Dedifferentiated amniotic fluid mesenchymal stem cell (primary cell): ENCODE measurements at regions not wholly inside any gene's neighbourhood (a gene's known extent, or its start where the extent isn't known, plus 50 kb on each side); places are given as distances from the start of the nearest gene placed in this dataset.
A peak's percentile ranks its signal among the peaks of the same experiment; 100 is the strongest.
"Not testable (repeated sequence)": the region's sequence is repeated elsewhere in the genome, so short reads cannot be mapped to it uniquely, and the experiment has no call there.

ENCODE experiments used
- DNase-seq: peaks from one replicate; pipeline ENCODE4 v3.0.0-alpha.2; 2016; ENCODE audit errors: extremely low spot score

DNA sequence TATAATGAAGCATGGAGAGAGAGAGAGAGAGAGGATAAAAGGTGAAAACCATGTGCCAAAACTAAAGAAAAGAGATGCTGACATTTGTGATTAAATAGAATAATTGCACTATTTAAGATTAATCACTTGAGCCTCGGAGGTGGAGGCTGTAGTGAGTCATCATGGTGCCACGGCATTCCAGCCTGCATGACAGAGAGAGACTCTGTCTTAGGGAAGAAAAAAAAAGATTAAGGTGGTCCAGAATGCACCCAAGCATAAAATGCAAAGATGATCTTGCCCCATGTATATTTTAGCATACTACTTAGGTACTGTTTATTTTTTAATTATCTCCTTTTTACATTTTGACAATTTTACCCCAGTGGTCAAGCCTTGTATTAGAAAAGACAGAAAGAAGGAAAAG is 742.5 kb downstream of the SPATA31A1 start:
- DNase-seq: not testable (repeated sequence)

DNA sequence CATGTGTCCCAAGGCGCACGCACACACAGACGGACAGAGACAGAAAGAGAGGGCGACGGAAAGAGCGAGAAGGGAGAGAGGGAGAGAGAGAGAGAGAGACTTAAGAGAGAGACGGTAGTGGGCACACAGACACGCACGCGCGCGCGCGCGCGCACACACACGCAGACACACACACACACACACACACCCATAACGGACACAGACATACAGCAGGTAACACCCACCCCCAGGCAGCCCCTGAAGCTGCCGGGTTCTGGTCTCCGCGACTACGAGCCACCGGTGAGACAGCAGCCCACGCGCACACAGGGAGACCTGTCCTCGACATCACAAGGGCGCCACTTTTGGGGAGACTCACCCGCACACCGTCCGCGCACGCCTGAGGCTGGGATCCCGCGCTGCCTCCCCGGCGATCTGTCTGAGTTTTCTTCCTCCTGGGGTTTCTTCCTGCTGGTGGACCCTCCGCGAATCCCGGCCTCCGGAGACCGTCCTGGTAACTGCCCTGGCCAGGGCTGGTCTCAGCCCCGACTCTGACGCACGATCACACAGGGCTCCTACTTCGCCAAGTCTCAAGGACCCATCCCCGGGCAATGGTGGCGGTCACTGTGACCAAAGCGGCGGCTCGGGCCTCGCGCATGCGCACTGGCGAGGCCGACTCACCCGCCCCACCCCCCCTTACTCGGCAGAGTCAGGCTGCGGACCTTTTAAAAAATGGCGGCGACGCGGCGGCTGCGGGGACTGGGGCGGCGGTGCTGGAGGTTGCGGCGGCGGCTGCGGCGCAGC is 750.7 kb downstream of the SPATA31A1 start:
- DNase-seq: not testable (repeated sequence)

DNA sequence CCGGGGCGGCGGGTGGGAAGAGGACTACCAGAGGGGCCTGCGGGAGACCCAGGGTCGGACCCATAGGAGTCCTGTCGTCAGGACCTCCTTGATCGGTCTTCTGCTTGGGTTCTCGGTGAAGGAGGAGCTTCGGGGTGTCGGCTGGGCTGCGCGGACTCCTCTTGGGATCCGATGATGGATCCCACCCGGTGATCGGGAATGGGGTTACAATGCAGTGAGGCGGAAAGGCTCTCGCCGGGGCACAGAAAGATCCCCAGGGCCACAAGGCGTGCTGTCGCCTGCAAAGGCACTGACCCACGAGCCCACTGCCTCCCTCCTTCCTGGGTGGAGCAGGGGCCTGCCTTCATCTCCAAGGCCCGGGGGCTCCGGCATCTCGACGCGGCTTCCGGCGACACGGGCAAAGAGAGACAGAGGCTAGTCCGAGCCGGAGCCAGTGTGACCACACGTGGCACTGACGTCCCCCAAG is 751.3 kb downstream of the SPATA31A1 start:
- not testable (repeated sequence) for DNase-seq

DNA sequence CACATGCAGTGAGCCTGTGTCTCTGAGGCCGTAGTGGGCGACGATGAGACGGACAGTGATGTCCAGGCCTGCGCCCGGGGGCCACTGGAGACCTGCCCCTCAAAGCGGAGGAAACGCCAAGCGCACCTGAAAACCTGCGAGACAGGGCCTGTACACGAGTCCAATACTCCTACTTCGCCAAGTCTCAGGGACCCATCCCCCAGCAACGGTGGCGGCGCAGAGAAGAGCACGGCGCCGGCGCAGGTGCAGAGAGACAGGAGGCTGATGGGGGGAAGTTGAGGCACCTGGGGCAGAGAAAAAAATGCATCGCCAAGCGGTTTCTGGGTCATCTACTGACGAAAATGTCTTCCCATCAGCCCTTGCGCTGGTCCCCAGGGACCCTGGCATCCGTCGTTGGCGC is 751.8 kb downstream of the SPATA31A1 start:
- not testable (repeated sequence) for DNase-seq

DNA sequence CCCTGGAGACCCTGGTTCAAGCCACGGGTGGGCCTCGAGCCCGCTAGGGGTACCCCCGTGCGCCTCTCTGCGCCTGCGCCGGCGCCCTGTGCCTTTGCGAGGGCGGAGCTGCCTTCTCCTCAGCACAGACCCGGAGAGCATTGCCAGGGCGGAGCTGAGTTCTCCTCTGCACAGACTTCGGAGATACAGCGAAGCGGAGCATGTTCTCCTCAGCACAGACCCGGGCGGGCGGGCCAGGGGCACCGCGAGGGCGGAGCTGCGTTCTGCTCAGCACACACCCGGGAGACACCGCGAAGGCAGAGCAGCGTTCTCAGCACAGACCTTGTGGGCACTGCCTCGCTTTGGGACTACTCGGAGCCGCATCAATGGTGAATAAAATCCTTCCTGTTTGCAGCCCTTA is 753.0 kb downstream of the SPATA31A1 start:
- not testable (repeated sequence) for DNase-seq

DNA sequence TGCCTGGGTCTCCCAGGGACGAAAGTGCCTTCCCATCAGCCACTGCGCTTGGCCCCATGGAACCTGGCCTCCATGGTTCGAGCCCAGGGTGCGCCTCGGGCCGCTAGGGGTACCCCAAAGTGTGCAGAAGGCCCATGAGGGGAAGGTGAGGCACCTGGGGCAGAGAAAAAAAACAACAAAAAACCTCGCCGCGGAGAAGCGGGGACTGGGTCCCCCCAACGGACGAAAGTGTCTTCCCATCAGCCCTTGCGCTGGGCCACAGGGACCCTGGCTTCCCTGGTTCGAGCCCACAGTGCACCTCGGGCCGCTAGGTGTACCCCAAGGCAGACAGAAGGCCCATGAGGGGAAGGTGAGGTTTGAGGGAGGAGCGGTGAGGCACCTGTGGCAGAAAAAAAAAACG is 755.3 kb downstream of the SPATA31A1 start:
- not testable (repeated sequence) for DNase-seq

DNA sequence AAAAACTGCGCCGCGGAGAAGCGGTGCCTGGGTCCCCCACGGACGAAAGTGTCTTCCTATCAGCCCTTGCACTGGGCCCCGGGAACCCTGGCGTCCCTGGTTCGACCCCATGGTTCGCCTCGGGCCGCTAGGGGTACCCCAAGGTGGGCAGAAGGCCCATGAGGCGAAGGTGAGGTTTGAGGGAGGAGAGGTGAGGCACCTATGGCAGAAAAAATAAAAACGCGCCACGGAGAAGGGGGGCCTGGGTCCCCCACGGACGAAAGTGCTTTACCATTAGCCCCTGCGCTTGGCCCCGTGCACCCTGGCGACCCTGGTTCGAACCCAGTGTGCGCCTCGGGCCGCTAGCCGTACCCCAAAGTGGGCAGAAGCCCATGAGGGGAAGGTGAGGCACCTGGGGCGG is 756.1 kb downstream of the SPATA31A1 start:
- not testable (repeated sequence) for DNase-seq

DNA sequence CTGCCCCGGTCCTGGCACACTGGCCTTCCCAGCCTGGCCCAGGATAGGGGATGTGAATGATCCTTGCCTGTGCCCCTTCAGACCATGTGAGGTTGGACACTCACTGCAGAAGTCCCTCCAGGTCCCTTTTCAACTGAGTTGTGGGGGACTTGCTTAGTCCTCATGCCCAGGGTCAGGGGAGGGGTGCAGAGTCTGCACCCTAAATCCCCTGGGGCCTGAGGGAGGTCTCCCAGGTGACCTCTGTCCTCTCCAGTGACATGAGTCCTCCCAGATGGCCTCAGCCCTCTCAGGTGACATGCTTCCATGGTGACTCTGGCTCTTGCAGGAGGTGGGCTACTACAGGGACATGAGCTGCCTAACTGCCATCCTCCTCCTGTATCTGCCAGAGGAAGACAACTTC is 775.1 kb downstream of the SPATA31A1 start:
- DNase-seq: not testable (repeated sequence)

DNA sequence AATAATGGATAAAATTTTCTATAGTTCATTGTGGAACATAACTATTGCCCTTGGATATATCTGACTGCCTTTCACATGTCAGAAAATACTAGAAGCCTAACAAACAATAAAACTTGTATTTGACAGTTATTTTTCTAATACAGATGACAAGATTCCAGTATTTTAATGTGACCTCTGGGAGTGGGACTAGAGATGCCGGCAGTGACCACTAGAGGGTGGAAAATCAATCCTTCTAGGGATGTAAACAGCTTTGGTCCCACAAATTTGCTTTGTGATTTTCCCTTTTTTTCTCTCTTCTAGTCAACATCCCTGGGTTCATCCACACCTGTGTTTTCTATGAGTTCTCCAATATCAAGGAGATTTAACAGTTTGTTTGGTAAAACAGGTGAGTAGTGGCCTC is 813.7 kb downstream of the SPATA31A1 start:
- not testable (repeated sequence) for DNase-seq

DNA sequence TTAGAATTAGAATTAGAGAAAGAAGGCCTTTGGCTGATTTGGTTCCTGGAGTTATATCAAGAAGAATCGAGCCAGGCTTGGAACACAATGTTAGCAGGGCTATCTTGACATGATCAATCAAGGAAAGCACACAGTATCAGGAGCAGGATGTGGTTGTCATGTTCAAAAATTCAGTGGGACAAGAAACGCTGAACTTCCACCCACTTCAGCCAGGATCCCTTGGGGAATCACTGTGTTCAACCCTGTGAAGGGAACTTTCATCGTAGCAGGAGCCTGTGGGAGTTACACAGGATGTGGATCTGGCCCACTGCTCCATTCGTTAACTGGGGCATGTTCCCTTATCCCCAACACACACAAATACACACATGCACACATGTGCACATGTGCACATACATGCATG is 817.8 kb downstream of the SPATA31A1 start:
- DNase-seq: not testable (repeated sequence)

DNA sequence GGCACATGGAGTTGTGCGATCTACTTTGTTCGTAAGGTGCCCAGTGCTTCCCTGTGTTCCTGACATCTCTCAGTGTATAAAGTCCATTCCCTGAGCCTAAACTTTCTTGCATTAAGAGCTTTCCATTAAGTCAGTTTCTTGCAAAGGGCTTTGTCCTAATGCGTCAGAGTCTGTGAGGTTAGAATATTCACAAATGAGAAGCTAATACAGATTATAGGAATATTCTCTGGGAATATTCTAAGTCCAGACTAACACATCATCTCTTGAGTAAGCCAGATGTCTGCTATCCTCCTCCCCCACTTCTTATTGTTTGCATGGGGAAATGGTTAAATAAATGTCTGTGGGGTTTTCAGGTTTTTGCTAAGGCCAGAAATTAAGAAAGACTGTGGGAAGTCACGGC is 818.6 kb downstream of the SPATA31A1 start:
- DNase-seq: not testable (repeated sequence)

DNA sequence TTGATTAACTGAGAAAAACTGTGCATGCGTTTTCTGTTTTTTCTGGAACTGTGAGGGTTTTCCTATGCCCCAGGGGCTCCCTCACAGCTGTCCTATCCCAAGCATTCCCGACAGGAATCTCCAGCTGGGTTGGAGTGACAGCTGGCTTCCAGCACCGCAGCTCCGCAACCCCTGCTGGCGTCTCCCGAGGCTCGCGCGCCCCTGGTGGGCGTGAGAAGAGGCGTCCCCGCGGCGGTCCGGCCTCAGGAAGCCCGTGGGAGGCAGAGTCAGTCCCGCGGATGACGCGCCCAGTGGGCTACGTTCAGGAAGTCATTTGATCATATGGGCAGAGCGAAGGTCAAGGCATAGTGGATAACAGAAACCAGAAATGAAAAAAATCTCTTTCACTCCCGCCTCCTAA is 821.9 kb downstream of the SPATA31A1 start:
- peak; percentile 14 for DNase-seq

DNA sequence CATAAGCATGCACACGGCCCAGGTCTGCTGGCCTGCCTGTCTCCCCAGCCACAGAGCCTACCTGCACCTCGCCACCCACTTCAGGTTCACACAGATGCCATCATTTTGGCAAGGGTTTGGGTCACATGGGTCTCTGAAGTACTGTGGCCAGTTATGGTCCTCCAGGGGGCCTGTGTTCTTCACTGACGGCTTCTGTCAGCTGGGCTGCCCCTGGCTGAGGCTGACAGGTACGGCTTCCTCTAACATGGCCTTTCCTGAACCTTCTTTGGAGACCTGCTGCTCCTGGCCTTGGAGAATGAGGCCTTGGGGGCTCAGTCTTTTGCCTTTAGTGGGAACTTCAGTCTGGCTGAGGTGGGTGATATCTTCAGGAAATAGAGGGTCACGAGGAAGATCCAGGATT is 835.9 kb downstream of the SPATA31A1 start:
- not testable (repeated sequence) for DNase-seq

DNA sequence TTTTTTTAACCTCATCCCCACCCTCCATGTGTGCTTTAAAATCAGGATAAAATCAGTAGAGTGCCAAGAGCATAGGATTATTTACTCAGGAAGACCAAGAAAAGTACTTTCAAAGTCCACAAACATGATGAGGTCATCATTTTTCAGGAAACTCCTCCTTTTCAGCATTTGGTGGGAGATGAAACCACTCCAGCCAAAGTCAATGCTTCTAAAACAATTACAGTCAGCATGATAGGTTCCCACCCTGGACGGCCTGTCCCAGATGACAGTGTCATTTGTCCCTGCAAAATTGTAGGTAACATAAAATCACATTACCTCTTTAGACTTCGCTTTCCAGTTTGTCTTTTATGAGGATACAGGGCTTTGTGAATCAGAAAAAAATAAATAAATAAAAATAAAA is 836.7 kb downstream of the SPATA31A1 start:
- DNase-seq: not testable (repeated sequence)

DNA sequence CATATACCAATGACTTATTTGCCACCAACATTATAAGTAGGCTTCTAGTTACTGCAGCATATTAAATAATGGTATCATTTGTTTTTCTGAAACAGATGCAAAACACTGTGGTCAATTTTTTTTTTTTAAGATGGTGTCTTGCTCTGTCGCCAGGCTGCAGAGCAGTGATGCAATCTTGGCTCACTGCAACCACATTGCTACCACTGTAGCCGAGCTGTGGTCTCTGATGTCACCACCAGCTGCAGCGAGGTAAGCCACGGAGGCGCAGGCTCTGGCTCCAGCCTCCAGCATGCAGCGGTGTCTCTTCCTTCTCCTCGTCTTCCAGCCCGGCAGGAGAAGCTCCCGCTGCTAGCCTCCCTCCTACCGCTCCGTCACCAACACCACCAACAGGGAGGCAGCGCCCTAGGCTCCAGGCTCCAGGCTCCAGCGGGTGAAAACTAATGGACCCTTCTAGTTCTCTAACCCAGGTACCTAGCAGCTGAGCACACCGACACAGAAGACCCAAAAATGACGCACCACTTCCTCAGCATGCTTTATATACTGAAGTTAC is 840.8 kb downstream of the SPATA31A1 start:
- DNase-seq: not testable (repeated sequence)

DNA sequence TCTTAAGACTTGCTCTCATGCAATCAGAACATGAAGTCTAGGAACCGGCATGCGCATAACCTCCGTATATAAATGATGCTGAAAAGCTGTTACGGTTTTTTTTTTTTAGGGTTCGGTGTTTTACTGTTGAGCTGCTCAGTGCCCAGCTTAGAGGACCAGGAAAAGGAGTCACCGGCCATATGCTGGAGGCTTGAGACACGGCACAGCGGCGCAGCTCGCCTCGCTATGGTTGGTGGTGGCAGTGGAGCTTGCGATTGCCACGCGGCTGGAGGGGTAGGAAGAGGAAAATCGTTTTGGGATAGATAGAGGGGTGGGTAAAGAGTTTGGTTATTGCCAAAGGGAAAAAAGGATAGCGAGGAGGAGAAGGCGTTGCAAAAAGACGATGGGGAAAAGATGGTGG is 841.3 kb downstream of the SPATA31A1 start:
- DNase-seq: not testable (repeated sequence)

DNA sequence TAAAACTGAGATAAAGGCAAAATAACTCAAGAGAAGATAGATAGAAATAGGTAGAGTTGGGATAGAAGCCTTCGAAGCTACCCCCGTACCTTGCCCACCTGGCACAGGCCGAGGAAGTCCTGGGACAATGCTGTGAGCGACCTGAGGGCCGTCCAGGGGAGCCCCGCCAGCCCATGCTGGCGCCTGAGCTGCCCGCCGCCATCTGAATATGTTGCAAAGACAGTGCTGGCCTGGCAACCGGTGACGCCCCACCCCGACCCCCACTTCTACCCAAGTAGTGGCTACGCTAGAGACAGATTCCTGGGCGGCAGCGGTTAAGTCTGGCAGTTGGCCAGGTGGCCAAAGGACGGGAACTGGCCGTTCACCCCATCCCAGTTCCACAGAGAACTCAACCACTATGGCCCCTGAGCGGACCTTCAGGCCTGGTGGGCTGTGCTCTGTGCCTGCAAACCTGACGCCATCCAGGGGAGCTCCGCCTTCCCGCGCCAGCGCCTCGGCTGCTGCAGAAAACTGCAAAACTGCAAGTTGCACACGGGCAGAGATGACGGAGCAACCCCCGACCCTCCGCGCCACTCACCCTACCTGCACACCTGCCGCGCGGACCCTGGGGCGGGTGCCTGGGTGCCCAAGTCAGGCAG is 866.2 kb downstream of the SPATA31A1 start:
- not testable (repeated sequence) for DNase-seq

DNA sequence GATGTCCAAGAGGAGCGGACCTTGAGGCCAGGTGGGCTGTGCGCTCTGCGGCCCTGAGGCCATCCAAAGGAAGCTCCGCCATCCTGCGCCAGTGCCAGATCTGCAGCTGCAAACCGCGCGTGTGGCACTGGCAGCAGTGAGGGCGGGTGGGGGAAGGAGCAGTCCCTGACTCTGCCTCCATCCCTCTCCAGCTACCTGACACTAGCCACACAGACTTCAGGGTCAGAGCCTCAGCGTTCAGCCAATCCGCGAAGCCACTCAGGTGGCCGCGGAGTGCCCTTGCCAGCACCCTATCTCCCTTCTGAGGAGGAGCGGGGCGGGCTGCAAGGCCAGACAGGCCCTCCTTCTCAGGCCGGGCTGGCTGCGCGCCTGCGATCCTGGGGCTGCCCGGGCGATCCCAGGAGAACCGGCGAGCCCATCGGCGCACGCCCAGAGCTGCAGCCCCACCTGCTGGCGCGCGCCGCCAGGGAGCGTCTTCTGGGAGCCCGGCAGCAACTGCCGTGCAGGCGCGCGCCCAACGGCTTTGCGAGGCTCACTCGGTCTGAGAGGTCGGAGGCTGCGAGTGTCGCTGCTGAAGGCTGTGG is 867.2 kb downstream of the SPATA31A1 start:
- not testable (repeated sequence) for DNase-seq

DNA sequence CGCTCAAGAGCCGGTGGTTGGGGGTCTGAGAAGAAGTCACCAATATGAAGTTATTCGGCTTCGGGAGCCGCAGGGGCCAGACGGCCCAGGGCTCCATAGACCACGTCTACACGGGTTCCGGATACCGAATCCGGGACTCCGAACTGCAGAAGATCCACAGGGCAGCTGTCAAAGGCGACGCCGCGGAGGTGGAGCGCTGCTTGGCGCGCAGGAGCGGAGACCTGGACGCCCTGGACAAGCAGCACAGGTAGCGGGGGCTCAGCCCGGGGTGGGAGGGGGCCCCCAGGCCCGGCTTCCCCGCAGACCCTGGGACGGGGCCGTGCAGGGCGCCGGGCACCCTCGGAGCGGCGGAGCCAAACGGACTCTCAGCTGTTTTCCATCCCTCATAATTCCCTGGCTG is 867.9 kb downstream of the SPATA31A1 start:
- not testable (repeated sequence) for DNase-seq
